HG03457 (cell line): ENCODE measurements at regions not wholly inside any gene's neighbourhood (a gene's known extent, or its start where the extent isn't known, plus 50 kb on each side); places are given as distances from the start of the nearest gene placed in this dataset.
"Not testable (repeated sequence)": the region's sequence is repeated elsewhere in the genome, so short reads cannot be mapped to it uniquely, and the experiment has no call there.

Source experiments
- ATAC-seq: cut with Tn5 transposase; IDR thresholded peaks from one replicate; pipeline ENCODE4 v1.9.1; 2021; ENCODE audit warnings: moderate number of reproducible peaks; ENCODE audit not compliant: unreplicated experiment

DNA sequence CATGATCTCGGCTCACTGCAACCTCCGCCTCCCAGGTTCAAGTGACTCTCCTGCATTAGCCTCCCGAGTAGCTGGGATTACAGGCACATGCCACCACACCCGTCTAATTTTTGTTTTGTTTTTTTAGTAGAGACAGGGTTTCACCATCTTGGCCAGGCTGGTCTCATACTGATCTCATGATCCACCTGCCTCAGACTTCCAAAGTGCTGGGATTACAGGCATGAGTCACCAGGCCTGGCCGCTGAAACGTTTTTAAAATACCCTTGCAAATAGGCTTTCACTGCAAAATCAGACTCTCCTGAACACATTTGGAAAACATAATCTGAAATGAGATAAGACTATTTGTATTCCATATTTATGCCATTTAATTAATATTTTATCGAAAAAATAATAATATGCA, 826.1 kb upstream of the CNTN5 start:
- no peak for ATAC-seq

DNA sequence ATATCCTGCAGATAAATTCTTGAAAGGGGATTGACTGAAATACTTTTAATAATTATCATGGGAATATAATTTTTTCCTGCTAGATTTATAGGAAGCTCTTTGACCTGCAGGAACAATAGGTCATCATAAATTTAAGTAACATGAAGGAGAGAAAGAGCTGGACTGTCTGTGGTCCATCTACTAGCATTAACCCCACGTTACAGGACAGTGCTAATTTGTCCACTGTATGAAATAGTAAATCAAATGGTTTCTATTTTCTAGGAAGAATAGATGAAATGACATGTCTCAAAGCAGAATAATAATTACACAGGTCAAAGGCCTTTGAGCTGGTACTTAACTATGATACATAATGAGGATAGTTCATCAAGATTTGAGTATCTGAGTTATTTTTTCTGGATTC, 825.4 kb upstream of the CNTN5 start:
- no peak for ATAC-seq

DNA sequence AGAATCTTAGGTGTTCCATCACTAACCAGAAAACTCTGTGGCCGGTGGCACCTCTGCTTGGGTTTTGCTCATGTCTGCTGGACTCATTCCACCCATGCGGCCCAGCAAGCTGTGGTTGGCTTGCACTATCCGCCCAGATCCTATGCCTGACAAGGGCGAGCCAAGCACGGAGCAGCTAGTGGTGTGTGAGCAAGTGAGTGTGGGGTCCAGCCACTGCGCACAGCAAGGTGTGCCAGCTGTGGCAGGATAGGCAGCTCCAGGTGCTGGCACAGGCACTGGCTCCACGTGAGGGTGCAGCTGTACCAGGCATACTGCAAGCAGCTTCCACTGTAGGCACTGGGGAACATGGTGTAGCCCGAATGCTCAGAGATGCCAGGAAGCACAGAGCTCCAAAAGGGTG, 813.7 kb upstream of the CNTN5 start:
- no peak for ATAC-seq

DNA sequence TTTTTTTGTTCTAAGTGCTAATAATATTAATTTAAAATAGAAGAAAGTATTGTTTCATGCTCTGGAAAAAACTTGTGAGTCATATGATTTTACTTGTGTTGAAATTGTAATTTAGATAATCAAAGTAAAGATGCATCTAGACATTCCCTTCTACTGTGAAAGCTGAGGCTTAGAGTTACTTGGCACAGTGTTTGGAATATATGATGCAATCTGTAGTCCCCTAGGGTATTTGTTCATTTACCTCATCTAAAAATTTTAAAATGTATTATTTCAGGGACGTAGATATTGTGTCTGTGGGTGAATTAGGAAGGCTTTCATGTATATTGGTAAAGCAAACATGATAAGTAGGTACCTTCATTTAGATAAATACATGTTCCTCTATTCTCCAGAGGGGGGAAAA, 793.5 kb upstream of the CNTN5 start:
- ATAC-seq, result no peak

DNA sequence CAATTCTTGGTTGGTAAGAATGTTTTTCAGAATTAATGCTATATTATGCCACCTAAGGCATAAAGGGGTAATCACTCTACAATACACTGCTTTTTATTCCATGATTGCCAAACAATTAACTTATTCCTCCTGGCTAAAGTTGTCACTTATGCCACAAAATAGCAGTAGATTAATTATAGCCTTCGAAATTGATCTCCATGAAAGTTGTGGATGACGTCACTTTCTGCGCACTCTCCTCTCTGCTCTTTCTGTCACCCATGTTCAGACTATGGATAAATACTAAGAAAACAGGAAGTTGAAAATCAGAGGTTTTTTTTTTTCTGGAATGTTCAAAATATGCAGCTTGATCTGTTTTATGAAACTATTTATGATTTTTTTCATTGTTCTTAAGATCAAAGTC, 790.1 kb upstream of the CNTN5 start:
- ATAC-seq, result no peak

DNA sequence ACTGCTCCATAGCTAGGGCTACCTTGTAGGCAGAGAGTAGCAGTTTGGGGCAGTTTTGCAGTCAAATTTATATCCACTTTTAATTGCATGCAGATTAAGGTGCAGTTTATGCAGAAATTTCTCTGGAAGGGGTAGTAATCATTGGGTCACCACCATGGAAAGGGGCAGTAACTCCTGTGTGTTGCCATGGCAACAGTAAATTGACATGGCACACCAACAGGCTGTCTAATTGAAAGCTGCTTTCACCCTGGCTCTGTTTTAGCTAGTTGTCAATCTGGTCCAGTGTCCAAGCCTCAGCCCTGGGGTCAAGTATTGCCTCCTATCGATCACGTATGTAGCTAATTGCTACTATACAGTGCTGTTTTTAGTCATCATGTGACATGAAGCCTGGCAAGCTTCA, 786.1 kb upstream of the CNTN5 start:
- ATAC-seq, result no peak

DNA sequence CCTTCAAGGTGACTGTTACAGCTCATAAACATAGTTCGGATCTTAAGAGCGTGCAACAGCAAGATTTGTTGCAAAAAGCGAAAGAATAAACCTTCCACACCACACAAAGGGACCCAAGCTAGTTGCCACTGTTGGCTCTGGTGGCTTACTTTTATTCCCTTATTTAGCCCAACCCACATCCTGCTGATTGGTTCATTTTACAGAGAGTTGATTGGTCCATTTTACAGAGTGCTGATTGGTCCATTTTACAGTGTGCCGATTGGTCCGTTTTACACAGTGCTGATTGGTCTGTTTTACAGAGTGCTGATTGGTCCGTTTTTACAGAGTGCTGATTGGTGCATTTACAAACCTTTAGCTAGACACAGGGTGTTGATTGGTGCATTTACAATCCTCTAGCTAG, 776.9 kb upstream of the CNTN5 start:
- no peak for ATAC-seq

DNA sequence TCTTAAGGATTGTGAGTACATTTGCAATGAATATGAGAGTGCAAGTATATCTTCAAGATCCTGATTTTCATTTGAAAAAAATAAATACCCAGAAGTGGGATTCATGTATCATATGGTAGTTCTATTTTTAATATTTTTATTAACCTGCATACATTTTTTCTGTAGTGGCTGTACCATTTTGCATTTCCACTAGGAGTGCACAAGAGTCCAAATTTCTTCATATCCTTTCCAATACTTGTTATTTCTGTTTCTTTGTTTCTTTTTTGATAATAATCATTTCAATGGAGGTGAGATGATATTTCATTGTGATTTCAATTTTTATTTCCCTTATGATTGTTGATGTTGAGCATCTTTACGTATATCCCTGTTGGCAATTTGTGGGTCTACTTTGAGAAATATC, 759.8 kb upstream of the CNTN5 start:
- no peak for ATAC-seq

DNA sequence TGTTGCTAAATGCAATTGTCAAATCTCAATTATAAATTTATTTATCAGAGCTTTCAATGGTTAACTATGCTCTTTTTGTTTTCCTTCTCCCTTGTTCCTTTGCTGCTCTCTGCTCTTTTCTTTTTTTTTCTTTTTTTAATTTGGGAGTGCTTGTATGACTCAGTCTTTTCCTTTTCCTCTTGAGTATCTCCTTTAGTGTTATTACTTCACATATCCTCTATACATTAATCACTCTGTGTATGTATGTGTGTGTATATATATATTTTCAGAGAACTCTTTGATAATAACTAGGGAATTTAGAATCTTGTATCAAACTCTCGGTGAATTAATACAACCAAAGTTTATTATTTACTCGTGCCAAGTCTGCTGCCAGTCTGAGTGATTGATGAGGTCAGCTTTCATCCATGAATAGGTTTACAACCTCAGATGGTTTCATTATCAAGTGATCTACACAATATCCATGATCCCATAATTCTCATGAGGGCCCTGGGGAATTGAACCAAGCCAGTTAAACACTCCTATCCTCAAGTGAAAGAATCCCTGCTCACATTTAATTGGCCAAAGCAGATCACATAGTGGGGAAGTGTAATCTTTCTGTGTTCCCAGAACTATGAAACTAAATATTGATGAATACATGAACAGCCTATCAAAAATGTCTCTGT, 743.4 kb upstream of the CNTN5 start:
- ATAC-seq, result no peak

DNA sequence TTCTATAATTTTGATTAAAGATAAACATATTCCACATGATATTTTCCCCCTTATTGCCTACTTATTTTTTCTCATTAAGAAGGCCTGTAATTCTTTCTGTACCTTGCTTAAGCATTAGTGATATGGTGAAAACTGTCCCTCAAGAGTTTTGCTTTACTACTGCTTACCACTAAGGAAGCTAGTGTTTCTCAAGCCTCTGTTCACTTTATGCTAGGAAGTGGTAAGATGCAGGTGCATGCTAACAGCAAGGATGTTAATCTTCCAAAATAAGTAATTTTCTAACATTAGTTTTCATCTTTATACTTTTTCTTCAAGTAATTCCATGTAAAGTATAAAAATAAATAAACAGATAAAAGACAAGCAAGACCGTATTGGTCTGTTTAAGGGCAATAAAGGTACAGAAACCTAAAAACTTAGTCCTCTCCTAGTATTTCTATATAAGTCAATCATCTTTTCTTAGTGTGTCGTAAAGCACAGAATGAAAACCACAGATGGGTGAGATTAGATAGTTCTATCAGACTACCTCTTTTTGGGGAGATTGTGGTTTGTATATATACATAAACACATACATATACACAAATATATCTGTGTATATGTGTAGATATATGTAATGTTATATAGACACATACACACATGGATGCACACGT, 731.0 kb upstream of the CNTN5 start:
- ATAC-seq, result no peak

DNA sequence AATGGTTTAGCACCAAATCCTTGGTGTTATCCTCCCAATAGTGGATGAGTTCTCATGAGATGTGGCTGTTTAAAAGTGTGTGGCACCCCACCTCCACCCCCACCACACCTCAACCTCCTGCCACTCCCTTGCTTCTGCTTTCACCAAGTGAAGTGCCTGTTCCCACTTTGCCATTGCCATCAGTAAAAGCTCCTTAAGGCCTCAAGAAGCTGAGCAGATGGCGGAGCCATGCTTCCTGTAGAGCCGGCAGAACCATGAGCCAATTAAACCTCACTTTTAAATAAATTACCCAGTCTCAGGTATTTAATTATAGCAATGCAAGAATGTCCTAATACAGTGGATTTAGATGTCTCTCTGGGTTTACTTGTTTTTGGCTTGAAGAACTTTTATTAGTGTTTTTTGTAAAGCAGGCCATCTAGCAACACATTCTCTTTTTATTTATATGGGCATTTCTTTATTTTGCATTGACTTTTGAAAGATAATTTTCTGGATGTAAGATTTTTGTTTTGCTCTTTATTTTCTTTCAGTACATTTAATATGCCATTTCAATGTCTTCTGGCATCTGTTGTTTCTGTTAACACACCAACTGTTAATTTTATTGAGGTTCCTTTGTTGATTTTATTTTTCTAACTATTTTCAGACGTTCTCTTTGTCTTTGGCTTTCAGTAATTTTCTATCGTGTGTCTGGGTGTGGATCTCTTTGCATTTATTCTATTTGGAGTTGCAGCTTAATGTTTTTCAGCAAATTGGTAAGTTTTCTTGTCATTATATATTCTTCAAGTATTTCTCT, 724.5 kb upstream of the CNTN5 start:
- ATAC-seq, result no peak

DNA sequence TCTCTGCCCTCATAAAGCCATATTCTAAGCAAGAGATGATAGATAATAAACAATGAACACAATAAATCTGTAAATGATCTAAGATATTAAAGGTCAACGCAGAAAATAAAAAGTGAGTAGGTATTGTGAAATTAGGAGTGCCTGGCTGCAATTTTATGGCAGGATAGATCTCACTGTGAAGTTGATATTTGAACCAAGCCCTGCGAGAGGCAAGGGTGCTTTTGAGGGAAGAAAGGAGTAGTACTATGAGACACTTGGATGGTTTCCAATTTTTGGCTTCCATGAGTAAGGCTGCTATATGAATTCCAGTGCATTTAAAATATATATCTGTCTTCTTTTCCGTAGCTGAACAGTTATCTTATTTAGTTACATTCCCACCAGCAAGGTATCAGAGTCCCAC, 720.0 kb upstream of the CNTN5 start:
- ATAC-seq, result no peak

DNA sequence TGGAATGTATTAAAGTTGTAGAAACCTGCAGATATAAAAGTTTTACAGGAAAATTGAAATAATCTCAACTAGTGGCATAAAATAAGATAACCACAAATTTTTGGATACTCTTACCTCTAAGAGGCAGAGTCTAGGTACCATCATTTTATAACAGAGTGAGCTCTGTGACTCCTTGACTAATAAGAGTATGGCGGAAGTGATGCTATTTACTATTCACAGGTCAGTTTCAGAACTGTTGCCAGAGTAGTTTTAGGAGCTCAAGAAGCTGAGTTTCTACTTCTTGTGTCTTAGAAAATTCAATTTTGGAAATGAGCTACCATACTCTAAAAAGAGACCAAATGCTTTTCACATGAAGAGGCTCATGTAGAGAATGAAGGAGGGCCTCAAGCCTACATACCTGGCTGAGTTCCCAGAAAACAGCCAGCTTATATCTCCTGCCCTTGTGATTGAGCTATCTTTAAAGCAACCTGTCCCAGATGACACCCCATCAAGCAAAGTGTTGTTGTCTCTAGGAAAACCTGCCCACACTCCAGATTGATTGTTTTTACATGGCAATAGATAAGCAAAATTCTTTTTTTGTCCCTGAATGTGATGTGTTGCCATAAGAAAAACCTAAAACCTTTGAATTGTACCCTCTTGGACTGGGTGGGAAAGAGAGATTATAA, 712.8 kb upstream of the CNTN5 start:
- ATAC-seq, result no peak

DNA sequence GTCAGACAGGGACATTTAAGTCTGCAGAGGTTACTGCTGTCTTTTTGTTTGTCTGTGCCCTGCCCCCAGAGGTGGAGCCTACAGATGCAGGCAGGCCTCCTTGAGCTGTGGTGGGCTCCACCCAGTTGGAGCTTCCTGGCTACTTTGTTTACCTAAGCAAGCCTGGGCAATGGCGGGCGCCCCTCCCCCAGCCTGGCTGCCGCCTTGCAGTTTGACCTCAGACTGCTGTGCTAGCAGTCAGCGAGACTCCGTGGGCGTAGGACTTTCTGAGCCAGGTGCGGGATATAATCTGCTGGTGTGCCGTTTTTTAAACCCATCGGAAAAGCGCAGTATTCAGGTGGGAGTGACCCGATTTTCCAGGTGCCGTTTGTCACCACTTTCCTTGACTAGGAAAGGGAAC, 690.4 kb upstream of the CNTN5 start:
- ATAC-seq, result not testable (repeated sequence)

DNA sequence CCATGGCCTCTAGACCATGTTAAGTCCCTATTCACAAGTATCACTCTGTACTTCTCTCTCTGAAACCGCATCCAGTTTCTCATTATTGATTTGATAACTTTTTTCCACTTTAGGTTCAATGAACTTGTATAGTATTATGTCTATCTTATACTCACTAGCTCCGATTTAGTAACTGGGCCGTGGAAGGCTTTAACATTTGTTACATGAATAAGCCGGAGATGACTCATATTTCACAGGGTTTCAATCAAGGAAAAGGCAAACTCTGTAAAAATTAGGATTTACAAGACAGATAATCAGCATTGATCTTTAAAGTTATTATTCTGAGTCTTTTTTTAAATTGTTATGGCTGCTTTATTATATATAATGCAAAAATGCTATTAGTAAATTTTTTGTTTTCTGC, 662.2 kb upstream of the CNTN5 start:
- ATAC-seq, result no peak

DNA sequence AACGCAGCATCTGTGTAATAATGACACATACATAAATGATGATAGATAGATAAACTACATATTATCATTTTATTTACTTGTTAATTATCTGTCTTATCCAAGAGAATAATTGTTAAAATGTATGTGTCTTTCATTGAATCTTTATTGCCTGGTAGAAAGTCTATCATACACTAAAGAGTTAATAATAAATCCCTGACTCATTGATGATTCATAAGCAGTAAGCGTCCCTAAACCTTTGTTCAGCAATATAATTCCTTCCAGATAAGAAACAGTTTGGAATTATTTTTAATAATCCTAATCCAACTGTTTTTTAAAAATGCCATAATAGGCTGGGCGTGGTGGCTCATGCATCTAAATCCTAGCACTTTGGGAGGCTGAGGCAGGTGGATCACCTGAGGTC, 655.6 kb upstream of the CNTN5 start:
- ATAC-seq, result no peak

DNA sequence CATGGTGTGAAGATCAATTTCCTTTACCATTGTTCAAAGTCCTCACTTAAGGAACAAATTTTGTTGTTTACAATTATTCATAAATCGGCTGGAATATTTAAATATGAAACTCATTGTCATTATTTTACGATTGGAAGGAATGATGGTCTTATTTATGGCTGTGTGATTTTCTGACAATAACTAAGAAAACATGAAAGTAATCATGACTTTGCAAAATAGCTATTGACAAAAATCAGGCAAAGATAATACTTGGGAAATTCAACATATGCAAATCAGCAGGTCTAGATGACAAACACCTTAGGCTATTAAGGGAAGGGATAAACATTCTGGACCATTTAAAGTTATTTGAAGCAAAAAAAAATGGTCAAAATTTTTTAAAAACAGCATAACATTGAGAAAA, 654.8 kb upstream of the CNTN5 start:
- no peak for ATAC-seq

DNA sequence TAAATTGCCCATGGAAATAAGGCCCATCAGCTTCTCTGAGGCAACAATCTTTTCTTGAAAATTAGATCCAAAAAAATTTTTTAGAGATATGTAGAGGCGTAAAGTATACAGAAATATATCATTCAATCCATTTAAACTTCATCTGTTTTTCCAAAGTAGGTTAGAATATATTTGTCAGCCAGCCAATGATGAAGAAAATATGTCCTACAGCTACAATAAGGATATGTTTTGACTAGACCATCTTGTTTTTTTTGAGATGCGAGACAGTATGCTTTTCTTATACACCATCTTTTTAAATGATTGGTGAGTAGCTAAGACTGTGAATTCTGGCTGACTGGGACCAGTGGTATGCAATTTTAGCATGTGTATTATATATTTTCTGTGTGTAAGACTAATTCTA, 630.4 kb upstream of the CNTN5 start:
- ATAC-seq, result no peak

DNA sequence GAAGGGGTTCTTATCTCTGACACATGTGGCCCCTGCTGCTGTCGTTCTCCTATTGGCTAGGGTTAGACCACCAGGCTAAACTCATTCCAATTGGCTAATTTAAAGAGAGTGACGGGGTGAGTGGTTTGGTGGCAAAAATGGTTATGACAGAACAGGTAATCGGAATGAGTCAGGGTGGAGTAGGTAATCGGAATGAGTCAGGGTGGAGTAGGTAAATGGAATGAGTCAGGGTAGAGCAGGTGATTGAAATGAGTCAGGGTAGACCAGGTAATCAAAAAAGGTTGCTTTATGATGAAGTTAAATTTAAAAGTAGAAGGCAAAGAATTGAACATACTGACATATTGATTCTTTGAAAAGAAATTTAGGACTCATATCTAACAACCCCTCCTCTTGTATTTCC, 626.2 kb upstream of the CNTN5 start:
- ATAC-seq, result not testable (repeated sequence)

DNA sequence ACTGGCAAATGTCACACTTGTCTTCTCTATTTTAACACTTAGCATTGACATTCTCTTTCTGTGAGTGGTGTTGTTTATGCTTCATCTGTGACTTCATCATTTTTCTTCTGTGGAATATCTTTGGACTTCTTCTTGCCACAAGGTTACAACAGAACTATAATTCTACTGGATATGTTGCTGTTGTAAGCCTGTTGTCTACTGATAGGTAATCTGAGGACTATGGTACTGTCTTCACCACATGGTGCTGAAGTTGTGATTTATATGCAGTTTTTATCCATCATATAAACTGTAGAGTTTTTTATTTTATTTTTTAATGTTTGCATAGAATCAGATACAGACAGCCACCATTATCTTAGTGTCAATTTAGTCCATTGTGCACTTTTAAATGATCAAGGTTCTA, 622.2 kb upstream of the CNTN5 start:
- ATAC-seq, result no peak

DNA sequence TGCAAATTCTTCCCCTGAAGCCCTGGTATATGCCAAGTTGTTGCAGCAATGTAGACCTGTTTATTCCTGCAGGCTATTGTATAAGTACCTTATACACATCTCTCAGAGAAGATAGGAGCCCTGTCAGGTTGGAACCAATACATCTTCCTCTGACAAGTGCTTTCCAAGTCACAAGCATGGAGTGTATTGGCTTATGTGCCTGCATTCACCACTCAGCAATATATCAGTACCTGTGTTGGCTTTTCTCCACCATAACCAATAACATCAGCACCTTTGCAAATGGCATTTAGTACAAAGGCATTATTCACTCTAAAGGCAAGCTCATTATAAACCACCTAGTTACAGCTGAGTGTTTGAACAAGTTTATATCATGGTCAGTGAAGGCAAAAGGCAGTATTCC, 611.7 kb upstream of the CNTN5 start:
- no peak for ATAC-seq

DNA sequence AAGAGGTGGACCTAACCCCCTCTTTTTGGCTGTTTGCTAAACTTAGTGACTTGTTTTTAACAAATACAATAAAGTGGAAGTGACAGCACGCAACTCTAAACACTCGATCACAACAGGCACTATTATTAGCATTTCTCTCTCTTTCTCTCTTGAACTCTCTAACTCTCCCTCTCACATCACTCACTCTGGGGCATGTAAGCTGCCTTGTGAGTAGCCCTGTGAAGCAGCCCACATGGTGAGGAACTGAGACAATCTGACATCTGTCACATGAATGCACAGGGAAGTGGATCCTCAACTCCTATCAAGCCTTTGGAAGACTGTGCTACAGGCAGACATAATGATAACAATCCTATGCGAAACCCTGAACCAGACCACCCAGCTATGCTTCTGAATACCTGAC, 609.0 kb upstream of the CNTN5 start:
- no peak for ATAC-seq
